HepG2 (cell line): ENCODE measurements at regions not wholly inside any gene's neighbourhood (a gene's known extent, or its start where the extent isn't known, plus 50 kb on each side); places are given as distances from the start of the nearest gene placed in this dataset.

Source experiments
- ATAC-seq: fragments of 200-7000 bp; cut with Tn5 transposase; 3 replicates; pipeline ENCODE4 v1.9.1; 2020; ENCODE audit warnings: mild to moderate bottlenecking, moderate library complexity
- BruUV-seq: library from RNA; stranded (reverse); fragments of 400-500 nt; replicated peaks from 2 replicates; lab custom pipeline; 2021; lab: Mats Ljungman, UMichigan
- CTCF ChIA-PET: fragments of 300-600 bp; formaldehyde crosslinking; extraction: SDS; loops from one replicate; lab custom pipeline; 2021; ENCODE audit warnings: low total read pairs, inconsistent platforms, low intra/inter-chr PET ratio; lab: Yijun Ruan, JAX
- POLR2A ChIA-PET: fragments of 350-600 bp; sonication (Branson Sonifier 250); formaldehyde crosslinking; loops from one replicate; lab custom pipeline; 2020; ENCODE audit warnings: antibody characterized with exemption, inconsistent platforms; lab: Yijun Ruan, JAX
- DNase-seq: peaks from one replicate; pipeline ENCODE4 v3.0.0-alpha.2; 2015; ENCODE audit warnings: low spot score
- FAIRE-seq: peaks from 3 replicates; lab custom pipeline; 2011; peaks lifted over from hg19 to GRCh38; lab: Jason Lieb, UNC
- H2AFZ ChIP-seq: one replicate; pipeline ENCODE4 v1.6.1; 2011; ENCODE audit warnings: low read length, inconsistent platforms
- H3K27ac ChIP-seq: fragments of 300-600 bp; 3 replicates; pipeline ENCODE4 v1.8.0; 2011; ENCODE audit warnings: mixed run types, mild to moderate bottlenecking, mixed read lengths, low read length, inconsistent platforms; ENCODE audit not compliant: insufficient read depth; ENCODE audit errors: extremely low read length
- H3K27me3 ChIP-seq, 2 experiments: fragments of 200-600 bp in 1 of 2; 2 replicates in 1 of 2; 3 replicates in 1 of 2; pipeline versions ENCODE4 v1.6.0 to v1.8.0; 2011; ENCODE audit warnings: low read length in 2 of 2, mild to moderate bottlenecking in 2 of 2, moderate library complexity in 2 of 2, inconsistent platforms in 1 of 2; ENCODE audit not compliant: insufficient read depth in 2 of 2, control insufficient read depth in 1 of 2
- H3K36me3 ChIP-seq, 2 experiments: fragments of 200-600 bp in 1 of 2; replicated peaks in 1 of 2; 2 replicates in 1 of 2; 3 replicates in 1 of 2; pipeline versions ENCODE4 v1.5.1 to v1.8.0; 2011; ENCODE audit warnings: low read length in 2 of 2, inconsistent platforms in 1 of 2; ENCODE audit not compliant: insufficient read depth in 2 of 2, control insufficient read depth in 1 of 2
- H3K4me1 ChIP-seq: 2 replicates; pipeline ENCODE4 v1.5.1; 2012; ENCODE audit warnings: low read length, inconsistent platforms; ENCODE audit not compliant: insufficient read depth
- H3K4me2 ChIP-seq: 2 replicates; pipeline ENCODE4 v1.6.0; 2011; ENCODE audit warnings: low read depth, low read length, inconsistent platforms
- H3K4me3 ChIP-seq, 3 experiments: fragments of 200-600 bp in 1 of 3; sonication (generic), shearing (Covaris generic) in 1 of 3; replicated peaks in 1 of 3; 2 replicates each; pipeline ENCODE4 v1.5.1; 2011 to 2016; ENCODE audit warnings: low read length in 3 of 3, inconsistent platforms in 2 of 3, low read depth in 2 of 3, mild to moderate bottlenecking in 2 of 3, control low read depth in 1 of 3, mixed read lengths in 1 of 3; ENCODE audit not compliant: insufficient read depth in 1 of 3
- H3K79me2 ChIP-seq: one replicate; pipeline ENCODE4 v1.6.1; 2011; ENCODE audit warnings: low read length, inconsistent platforms; ENCODE audit not compliant: insufficient read depth
- H3K9ac ChIP-seq: 2 replicates; pipeline ENCODE4 v1.6.0; 2011; ENCODE audit warnings: mild to moderate bottlenecking, low read depth, low read length, inconsistent platforms; ENCODE audit not compliant: insufficient read depth
- H3K9me3 ChIP-seq: 2 replicates; pipeline ENCODE4 v1.5.1; 2012; ENCODE audit warnings: mild to moderate bottlenecking, low read length
- H4K20me1 ChIP-seq: 2 replicates; pipeline ENCODE4 v1.6.0; 2011; ENCODE audit warnings: inconsistent platforms, mild to moderate bottlenecking, low read length, moderate library complexity; ENCODE audit not compliant: insufficient read depth
- BRF2 ChIP-seq: sonication (generic); formaldehyde crosslinking; IDR thresholded peaks from 2 replicates; pipeline ENCODE4 v1.8.1; 2022; ENCODE audit warnings: mild to moderate bottlenecking, missing genetic modification reagents
- POLR2A ChIP-seq, 2 experiments: IDR thresholded peaks; 2 replicates each; pipeline ENCODE4 v1.6.1; 2011; ENCODE audit warnings: low read depth in 2 of 2, low read length in 2 of 2, mild to moderate bottlenecking in 1 of 2, moderate library complexity in 1 of 2; ENCODE audit not compliant: insufficient read depth in 1 of 2
- RFX1 ChIP-seq: fragments of 450-650 bp; IDR thresholded peaks from 2 replicates; pipeline ENCODE4 v1.6.1; 2017
- SIN3B ChIP-seq: fragments of 150-350 bp; IDR thresholded peaks from 2 replicates; pipeline ENCODE4 v1.6.1; 2014; ENCODE audit warnings: low read length
- SNAPC5 ChIP-seq: sonication (generic); formaldehyde crosslinking; IDR thresholded peaks from 2 replicates; pipeline ENCODE4 v1.8.1; 2023; ENCODE audit warnings: mild to moderate bottlenecking, missing genetic modification reagents, borderline replicate concordance
- ZEB1 ChIP-seq: IDR thresholded peaks from 2 replicates; pipeline ENCODE4 v1.6.1; 2012; ENCODE audit warnings: mild to moderate bottlenecking, low read depth, inconsistent platforms; ENCODE audit not compliant: insufficient replicate concordance
- ZFP90 ChIP-seq: sonication (generic); formaldehyde crosslinking; IDR thresholded peaks from 2 replicates; pipeline ENCODE4 v1.8.0; 2022; ENCODE audit warnings: missing genetic modification reagents, mild to moderate bottlenecking, inconsistent platforms, borderline replicate concordance
- ZNF274 ChIP-seq: sonication (generic); formaldehyde crosslinking; IDR thresholded peaks from 2 replicates; pipeline ENCODE4 v1.5.1; 2020; ENCODE audit warnings: mild to moderate bottlenecking, missing genetic modification reagents
- ZNF343 ChIP-seq: sonication (generic); formaldehyde crosslinking; IDR thresholded peaks from 2 replicates; pipeline ENCODE4 v1.4.0; 2020; ENCODE audit warnings: mild to moderate bottlenecking, missing genetic modification reagents
- ZNF354B ChIP-seq: sonication (generic); formaldehyde crosslinking; IDR thresholded peaks from 2 replicates; pipeline ENCODE4 v1.8.0; 2022; ENCODE audit warnings: mild to moderate bottlenecking, missing genetic modification reagents
- ZNF367 ChIP-seq: sonication (generic); formaldehyde crosslinking; IDR thresholded peaks from 2 replicates; pipeline ENCODE4 v1.4.0; 2020; ENCODE audit warnings: missing genetic modification reagents, borderline replicate concordance
- ZNF451 ChIP-seq: sonication (generic); formaldehyde crosslinking; IDR thresholded peaks from 2 replicates; pipeline ENCODE4 v1.5.0; 2020; ENCODE audit warnings: mild to moderate bottlenecking, missing genetic modification reagents
- ZNF776 ChIP-seq: sonication (generic); formaldehyde crosslinking; IDR thresholded peaks from 2 replicates; pipeline ENCODE4 v1.4.0; 2020; ENCODE audit warnings: mild to moderate bottlenecking, missing genetic modification reagents
- WGBS: methylation state at CpG from one replicate; pipeline ENCODE4 v1.1.6; 2017; ENCODE audit warnings: low lambda C conversion rate; 5-methylcytosine and 5-hydroxymethylcytosine counted together
- in situ Hi-C: cut with HindIII; loops from 2 replicates; pipeline ENCODE4 v1.10.0; 2017; ENCODE audit warnings: low pct_unique_long_range_greater_than_20kb; ENCODE audit not compliant: extremely low pct_ligation_motif_present
- intact Hi-C: fragments of 100-400 bp; cut with micrococcal nuclease; formaldehyde crosslinking; loops from one replicate; pipeline ENCODE4 v1.10.0; 2022; ENCODE audit not compliant: unreplicated experiment
- TF ChIP-seq, protein P1 (sequence below): sonication (generic); formaldehyde crosslinking; conservative IDR thresholded peaks from 2 replicates; pipeline ENCODE4 v1.4.0; 2020; ENCODE audit warnings: missing genetic modification reagents
- TF ChIP-seq, protein P2 (sequence below): sonication (generic); formaldehyde crosslinking; IDR thresholded peaks from 2 replicates; pipeline ENCODE4 v1.5.1; 2020; ENCODE audit warnings: mild to moderate bottlenecking, missing genetic modification reagents
- TF ChIP-seq, protein P3 (sequence below): sonication (generic); formaldehyde crosslinking; IDR thresholded peaks from 2 replicates; pipeline ENCODE4 v1.4.0; 2020; ENCODE audit warnings: missing genetic modification reagents, low read depth, mild to moderate bottlenecking, borderline replicate concordance
- TF ChIP-seq, protein P4 (sequence below): sonication (generic); formaldehyde crosslinking; IDR thresholded peaks from 2 replicates; pipeline ENCODE4 v1.4.0; 2020; ENCODE audit warnings: missing genetic modification reagents

DNA sequence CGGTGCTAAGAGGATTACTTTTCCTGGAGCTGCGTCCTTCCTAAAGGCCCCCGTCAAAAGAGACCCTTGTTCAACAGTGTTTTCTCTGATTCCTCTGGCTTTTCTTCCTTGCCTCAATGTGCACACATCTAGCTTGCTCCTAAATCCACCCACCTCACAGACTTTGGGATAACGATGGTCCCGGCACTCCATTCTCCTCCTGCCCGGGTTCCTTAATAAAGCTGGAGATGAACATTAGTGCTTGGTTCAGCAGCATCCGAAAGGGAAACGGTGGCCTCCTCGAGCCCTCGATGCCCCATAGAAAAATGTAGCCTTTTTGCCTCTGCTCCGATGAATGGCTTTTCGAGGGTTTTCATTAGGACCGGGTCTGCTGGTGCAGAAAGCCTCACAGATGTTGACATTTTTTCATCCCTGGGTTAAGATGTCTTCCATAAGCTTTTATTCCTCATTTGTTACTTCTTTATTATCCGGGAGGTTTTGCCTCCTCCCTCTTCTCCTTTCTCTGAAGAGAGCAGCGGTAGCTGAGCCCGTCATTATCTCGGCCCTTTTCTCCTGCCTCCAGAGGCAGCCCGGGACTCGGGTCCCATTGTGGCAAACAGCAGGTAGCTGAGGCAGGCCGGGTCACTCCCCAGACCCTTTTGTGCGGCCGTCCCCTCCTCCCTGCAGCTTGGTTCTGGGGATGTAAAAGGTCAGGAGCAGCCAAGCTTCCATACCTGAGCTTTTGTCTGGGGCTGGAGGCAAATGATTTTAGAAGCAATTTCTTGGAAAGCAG, 64.6 kb downstream of the CPN2 start:
- Histone ChIP-seq H3K27me3 (peaks cover 2 to 54% of the 10 kb centered on the region in 2 experiments), H3K27ac (no peak overlapping the region), H3K4me3 (no peak overlapping the region), H3K9ac (no peak overlapping the region), H3K4me2 (no peak overlapping the region), H4K20me1 (no peaks in the 10 kb centered on the region), H3K79me2 (no peaks in the 10 kb centered on the region), H3K4me1 (no peaks in the 10 kb centered on the region), H3K36me3 (no peaks in the 10 kb centered on the region), H2AFZ (no peak overlapping the region), H3K9me3 (no peaks in the 10 kb centered on the region)
- ATAC-seq, result no peak
- WGBS, result 40% methylated on average over 22 of the region's 22 CpGs
- no peak for FAIRE-seq
- intact Hi-C loops, result no loop called here
- POLR2A ChIA-PET, result no interaction called here
- BruUV-seq, result no TSS peak
- in situ Hi-C loops, result no loop called here
- no peak for DNase-seq
- CTCF ChIA-PET, result no interaction called here
- TF ChIP-seq, protein P1, sequence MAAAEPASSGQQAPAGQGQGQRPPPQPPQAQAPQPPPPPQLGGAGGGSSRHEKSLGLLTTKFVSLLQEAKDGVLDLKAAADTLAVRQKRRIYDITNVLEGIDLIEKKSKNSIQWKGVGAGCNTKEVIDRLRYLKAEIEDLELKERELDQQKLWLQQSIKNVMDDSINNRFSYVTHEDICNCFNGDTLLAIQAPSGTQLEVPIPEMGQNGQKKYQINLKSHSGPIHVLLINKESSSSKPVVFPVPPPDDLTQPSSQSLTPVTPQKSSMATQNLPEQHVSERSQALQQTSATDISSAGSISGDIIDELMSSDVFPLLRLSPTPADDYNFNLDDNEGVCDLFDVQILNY (CRISPR knock-in tag), result no peak
- TF ChIP-seq ZNF274 (no peak), SIN3B (no peak), ZNF451 (CRISPR knock-in tag) (no peak), ZNF354B (CRISPR knock-in tag) (no peak), ZNF343 (CRISPR knock-in tag) (no peak), ZNF367 (no peak), ZNF776 (CRISPR knock-in tag) (no peak), BRF2 (no peak), POLR2A (IDR thresholded peaks at IDR 0.05; ENCODE audit: insufficient read depth in 1 of 2, low read depth in 2 of 2, low read length in 2 of 2) (no peak), SNAPC5 (no peak), ZFP90 (CRISPR knock-in tag) (no peak), RFX1 (no peak), ZEB1 (no peak)
- TF ChIP-seq, protein P2, sequence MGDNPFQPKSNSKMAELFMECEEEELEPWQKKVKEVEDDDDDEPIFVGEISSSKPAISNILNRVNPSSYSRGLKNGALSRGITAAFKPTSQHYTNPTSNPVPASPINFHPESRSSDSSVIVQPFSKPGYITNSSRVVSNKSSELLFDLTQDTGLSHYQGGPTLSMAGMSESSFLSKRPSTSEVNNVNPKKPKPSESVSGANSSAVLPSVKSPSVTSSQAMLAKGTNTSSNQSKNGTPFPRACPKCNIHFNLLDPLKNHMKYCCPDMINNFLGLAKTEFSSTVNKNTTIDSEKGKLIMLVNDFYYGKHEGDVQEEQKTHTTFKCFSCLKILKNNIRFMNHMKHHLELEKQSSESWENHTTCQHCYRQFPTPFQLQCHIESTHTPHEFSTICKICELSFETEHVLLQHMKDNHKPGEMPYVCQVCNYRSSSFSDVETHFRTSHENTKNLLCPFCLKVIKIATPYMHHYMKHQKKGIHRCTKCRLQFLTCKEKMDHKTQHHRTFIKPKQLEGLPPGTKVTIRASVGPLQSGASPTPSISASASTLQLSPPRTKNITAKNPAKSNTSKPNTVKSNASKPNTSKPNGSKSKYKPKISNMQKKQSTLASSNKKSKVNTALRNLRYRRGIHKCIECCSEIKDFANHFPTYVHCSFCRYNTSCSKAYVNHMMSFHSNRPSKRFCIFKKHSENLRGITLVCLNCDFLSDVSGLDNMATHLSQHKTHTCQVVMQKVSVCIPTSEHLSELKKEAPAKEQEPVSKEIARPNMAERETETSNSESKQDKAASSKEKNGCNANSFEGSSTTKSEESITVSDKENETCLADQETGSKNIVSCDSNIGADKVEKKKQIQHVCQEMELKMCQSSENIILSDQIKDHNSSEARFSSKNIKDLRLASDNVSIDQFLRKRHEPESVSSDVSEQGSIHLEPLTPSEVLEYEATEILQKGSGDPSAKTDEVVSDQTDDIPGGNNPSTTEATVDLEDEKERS (CRISPR knock-in tag), result no peak
- TF ChIP-seq, protein P3, sequence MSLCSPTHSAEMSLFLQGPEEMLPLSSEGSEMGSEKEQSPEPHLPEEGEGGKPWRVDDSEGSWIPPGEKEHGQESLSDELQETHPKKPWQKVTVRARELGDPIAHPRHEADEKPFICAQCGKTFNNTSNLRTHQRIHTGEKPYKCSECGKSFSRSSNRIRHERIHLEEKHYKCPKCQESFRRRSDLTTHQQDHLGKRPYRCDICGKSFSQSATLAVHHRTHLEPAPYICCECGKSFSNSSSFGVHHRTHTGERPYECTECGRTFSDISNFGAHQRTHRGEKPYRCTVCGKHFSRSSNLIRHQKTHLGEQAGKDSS (CRISPR knock-in tag), result no peak
- TF ChIP-seq, protein P4, sequence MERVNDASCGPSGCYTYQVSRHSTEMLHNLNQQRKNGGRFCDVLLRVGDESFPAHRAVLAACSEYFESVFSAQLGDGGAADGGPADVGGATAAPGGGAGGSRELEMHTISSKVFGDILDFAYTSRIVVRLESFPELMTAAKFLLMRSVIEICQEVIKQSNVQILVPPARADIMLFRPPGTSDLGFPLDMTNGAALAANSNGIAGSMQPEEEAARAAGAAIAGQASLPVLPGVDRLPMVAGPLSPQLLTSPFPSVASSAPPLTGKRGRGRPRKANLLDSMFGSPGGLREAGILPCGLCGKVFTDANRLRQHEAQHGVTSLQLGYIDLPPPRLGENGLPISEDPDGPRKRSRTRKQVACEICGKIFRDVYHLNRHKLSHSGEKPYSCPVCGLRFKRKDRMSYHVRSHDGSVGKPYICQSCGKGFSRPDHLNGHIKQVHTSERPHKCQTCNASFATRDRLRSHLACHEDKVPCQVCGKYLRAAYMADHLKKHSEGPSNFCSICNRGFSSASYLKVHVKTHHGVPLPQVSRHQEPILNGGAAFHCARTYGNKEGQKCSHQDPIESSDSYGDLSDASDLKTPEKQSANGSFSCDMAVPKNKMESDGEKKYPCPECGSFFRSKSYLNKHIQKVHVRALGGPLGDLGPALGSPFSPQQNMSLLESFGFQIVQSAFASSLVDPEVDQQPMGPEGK (CRISPR knock-in tag), result no peak
